HG02840 (cell line): ENCODE measurements at regions not wholly inside any gene's neighbourhood (a gene's known extent, or its start where the extent isn't known, plus 50 kb on each side); places are given as distances from the start of the nearest gene placed in this dataset.

Experiments
- ATAC-seq: cut with Tn5 transposase; IDR thresholded peaks from one replicate; pipeline ENCODE4 v1.9.1; 2021; ENCODE audit warnings: mild to moderate bottlenecking, moderate library complexity, moderate number of reproducible peaks; ENCODE audit not compliant: unreplicated experiment, low FRiP score

DNA sequence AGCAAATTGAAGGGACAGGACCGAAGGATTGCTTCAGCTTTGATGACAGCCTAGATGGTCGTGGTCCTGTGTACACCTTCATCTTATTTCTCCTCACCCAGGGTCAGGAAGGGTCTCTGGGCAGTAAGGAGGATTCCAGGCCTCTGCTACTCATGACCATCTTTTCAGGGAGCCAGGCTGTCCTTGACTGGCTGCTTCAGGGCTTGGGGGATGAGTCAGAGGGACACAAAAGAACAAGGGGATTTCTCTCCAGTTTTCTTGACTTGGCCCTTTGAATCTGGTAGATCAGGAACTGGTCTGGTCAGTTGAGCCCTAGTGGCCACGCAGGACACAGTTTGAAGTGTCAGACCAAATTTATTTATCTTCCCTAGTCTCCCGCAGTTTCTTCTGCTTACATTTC is 402.1 kb upstream of the CHD6 start:
- ATAC-seq = no peak

GRCh38 chr20:42018979-42019378 is 400.8 kb upstream of the CHD6 start:
- ATAC-seq = no peak

- no peak for ATAC-seq
These were observed 391.9 kb upstream of the CHD6 start for GRCh38 chr20:42010090-42010489.

- ATAC-seq = no peak
These were observed 389.1 kb upstream of the CHD6 start for GRCh38 chr20:42007251-42007650.

GRCh38 chr20:42005211-42005610 is 387.0 kb upstream of the CHD6 start:
- no peak for ATAC-seq

GRCh38 chr20:42003380-42003779 is 385.2 kb upstream of the CHD6 start:
- ATAC-seq = no peak

GRCh38 chr20:41998539-41999341 is 380.6 kb upstream of the CHD6 start:
- no peak for ATAC-seq

- no peak for ATAC-seq
These were observed 378.8 kb upstream of the CHD6 start for GRCh38 chr20:41996951-41997350.

DNA sequence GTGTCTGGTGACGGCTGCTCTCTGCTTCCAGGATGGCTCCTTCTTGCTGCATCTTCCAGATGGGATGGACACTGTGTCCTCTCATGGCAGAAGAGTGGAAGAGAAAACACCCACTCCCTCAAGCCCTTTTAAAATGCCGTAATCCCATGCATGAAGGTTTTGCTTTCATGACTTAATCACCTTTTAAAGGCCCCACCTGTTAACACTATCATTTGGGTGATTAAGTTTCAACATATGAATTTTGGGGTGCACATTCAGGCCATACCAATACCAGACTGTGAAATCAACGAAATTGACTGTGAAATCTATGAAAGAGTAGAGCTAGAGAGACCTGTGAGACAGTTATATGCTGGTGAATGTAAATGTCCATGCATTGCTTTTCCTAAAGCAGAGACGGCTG is 374.3 kb upstream of the CHD6 start:
- ATAC-seq = no peak

DNA sequence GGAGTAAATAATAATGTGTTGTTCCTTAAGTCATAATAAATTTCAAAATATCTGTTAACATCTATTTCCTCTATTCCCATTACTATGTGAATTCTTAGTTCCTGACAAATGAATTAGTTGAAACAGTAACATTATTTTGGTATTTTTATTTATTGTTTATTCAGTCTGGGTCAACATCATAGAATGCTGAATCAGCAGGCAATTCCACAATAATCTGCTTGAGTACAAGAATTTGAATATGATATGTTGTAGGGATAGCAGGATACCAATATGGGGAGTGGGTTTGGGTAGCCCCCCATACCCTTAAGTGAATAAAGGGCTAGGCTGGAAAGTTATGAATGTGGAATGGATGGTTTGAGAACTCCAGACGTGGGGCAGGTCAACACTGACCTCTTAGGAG is 373.2 kb upstream of the CHD6 start:
- no peak for ATAC-seq

GRCh38 chr20:41989935-41990635 is 371.9 kb upstream of the CHD6 start:
- no peak for ATAC-seq

GRCh38 chr20:41989039-41989679 is 371.0 kb upstream of the CHD6 start:
- no peak for ATAC-seq

DNA sequence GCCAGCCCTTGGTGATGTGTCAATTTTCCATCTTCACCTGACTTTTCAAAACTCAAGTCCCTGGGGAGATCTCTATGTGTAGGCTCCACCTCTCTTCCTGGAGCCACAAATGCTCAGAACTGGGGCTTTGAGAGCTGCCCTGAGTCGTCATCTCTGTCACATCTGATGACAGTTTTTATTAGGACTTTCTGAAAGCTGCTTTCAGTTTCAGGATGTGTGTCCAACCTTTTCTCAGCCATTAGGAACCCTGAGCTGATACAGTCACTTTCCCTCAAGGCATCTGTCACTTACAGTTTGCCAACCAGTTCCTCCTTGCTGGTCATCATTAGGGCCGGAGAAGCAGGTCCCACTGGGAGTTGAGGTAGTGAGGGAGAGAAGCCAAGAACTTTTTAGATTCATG is 365.9 kb upstream of the CHD6 start:
- no peak for ATAC-seq

GRCh38 chr20:41983159-41983558 is 365.0 kb upstream of the CHD6 start:
- no peak for ATAC-seq

DNA sequence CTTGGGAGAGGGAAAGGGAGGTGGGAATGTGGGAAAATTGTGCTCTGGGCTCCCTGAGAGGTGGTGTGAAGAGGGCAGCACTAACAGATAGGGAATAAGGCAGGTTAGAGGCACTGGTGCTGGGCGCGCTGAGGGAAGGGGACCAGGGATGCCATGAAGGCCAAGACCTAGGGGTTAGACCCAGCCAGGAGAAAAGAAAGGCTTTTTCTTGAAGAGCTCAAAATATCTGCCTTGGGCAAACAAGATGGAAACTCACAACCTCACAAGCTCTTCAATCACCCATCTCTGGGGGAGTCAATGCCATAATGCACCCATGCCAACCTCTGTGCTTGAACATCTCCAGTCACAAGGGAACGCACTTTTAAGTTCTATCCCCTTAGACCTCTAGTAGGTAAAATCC is 363.6 kb upstream of the CHD6 start:
- no peak for ATAC-seq

- no peak for ATAC-seq
These were observed 360.7 kb upstream of the CHD6 start for GRCh38 chr20:41978875-41979274.

GRCh38 chr20:41978246-41978790 is 360.1 kb upstream of the CHD6 start:
- ATAC-seq = no peak

- ATAC-seq = no peak
These were observed 351.5 kb upstream of the CHD6 start for GRCh38 chr20:41969656-41970055.

- no peak for ATAC-seq
These were observed 342.0 kb upstream of the CHD6 start for GRCh38 chr20:41960166-41960565.

GRCh38 chr20:41958391-41958790 is 340.2 kb upstream of the CHD6 start:
- no peak for ATAC-seq

GRCh38 chr20:41956338-41957074 is 338.3 kb upstream of the CHD6 start:
- ATAC-seq = no peak
